A673 (cell line): ENCODE measurements at regions not wholly inside any gene's neighbourhood (a gene's known extent, or its start where the extent isn't known, plus 50 kb on each side); places are given as distances from the start of the nearest gene placed in this dataset.

Source experiments
- BruUV-seq: library from RNA; stranded (reverse); fragments of 400-500 nt; replicated peaks from 2 replicates; lab custom pipeline; 2021; lab: Mats Ljungman, UMichigan
- CTCF ChIA-PET: fragments of 300-600 bp; sonication (Branson Sonifier 250); formaldehyde crosslinking; loops from one replicate; lab custom pipeline; 2022; ENCODE audit warnings: antibody characterized with exemption; lab: Charles Lee
- POLR2A ChIA-PET: fragments of 300-600 bp; sonication (Branson Sonifier 250); formaldehyde crosslinking; loops from one replicate; lab custom pipeline; 2022; ENCODE audit warnings: antibody characterized with exemption; ENCODE audit not compliant: low non-redundant PET; lab: Charles Lee
- DNase-seq: peaks from one replicate; pipeline ENCODE4 v3.0.0-alpha.2; 2015; ENCODE audit warnings: low spot score
- H3K27ac ChIP-seq: fragments of 200-600 bp; sonication (generic); 2 replicates; pipeline ENCODE4 v1.5.1; 2016; ENCODE audit warnings: mixed run types, low read depth, mild to moderate bottlenecking, mixed read lengths, antibody characterized with exemption, low read length; ENCODE audit not compliant: poor library complexity, severe bottlenecking
- H3K27me3 ChIP-seq: fragments of 200-600 bp; sonication (generic); replicated peaks from 2 replicates; pipeline ENCODE4 v1.6.1; 2017; ENCODE audit warnings: mixed run types, low read depth, mild to moderate bottlenecking, mixed read lengths, antibody characterized with exemption, low read length; ENCODE audit not compliant: insufficient read depth, poor library complexity
- H3K36me3 ChIP-seq: fragments of 200-600 bp; sonication (generic); 2 replicates; pipeline ENCODE4 v1.6.1; 2016; ENCODE audit warnings: mixed run types, mild to moderate bottlenecking, mixed read lengths, antibody characterized with exemption, low read length; ENCODE audit not compliant: insufficient read depth, poor library complexity, severe bottlenecking
- H3K4me1 ChIP-seq: fragments of 200-600 bp; sonication (generic); 2 replicates; pipeline ENCODE4 v1.6.1; 2017; ENCODE audit warnings: mixed run types, mild to moderate bottlenecking, mixed read lengths, antibody characterized with exemption, low read length; ENCODE audit not compliant: insufficient read depth, poor library complexity, severe bottlenecking
- H3K4me3 ChIP-seq: fragments of 200-600 bp; sonication (generic); 2 replicates; pipeline ENCODE4 v1.5.1; 2016; ENCODE audit warnings: low read depth, mixed run types, mild to moderate bottlenecking, mixed read lengths, low read length; ENCODE audit not compliant: poor library complexity, severe bottlenecking
- H3K9me3 ChIP-seq: fragments of 200-600 bp; sonication (generic); 2 replicates; pipeline ENCODE4 v1.6.1; 2016; ENCODE audit warnings: mixed run types, low read depth, mild to moderate bottlenecking, mixed read lengths, antibody characterized with exemption, low read length; ENCODE audit not compliant: poor library complexity, severe bottlenecking
- EZH2 ChIP-seq: fragments of 200-600 bp; sonication (generic); IDR thresholded peaks from 2 replicates; pipeline ENCODE4 v1.6.1; 2017; ENCODE audit warnings: borderline replicate concordance, low read depth, mild to moderate bottlenecking, mixed read lengths, antibody characterized with exemption, low read length; ENCODE audit not compliant: poor library complexity, severe bottlenecking
- intact Hi-C: fragments of 100-400 bp; cut with micrococcal nuclease; formaldehyde crosslinking; loops from one replicate; pipeline ENCODE4 v1.10.0; 2022; ENCODE audit not compliant: unreplicated experiment
- TF ChIP-seq, protein P1 (sequence below): fragments of 300-800, 200-600 bp; sonication (generic); conservative IDR thresholded peaks from 2 replicates; pipeline ENCODE4 v1.5.1; 2017; ENCODE audit warnings: low read depth, mild to moderate bottlenecking, antibody characterized with exemption, low read length, moderate library complexity, mixed read lengths

DNA sequence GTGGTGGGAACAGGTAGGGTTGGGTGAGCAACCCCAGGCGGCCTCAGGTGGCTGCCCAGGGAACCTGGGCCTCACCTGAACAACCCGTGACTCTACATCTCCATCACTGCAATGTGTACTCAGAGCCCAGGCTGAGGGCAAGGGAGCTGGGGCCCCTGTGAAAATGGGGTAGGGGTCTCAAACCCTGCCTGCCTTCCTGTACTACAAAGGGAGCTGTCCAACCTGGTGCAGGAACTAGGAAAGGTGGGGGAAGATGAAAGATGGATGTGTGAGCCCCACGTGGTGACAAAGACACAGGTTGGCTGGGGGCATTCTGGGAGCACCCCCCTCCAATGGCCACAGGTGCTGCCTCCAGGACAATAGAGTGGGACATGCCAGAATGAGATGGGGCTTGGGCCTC is 62.1 kb upstream of the SLC2A12 start:
- Histone ChIP-seq H3K4me1 (no peaks in the 10 kb centered on the region), H3K27me3 (no peaks in the 10 kb centered on the region), H3K27ac (no peak overlapping the region), H3K4me3 (no peak overlapping the region), H3K9me3 (no peaks in the 10 kb centered on the region), H3K36me3 (no peaks in the 10 kb centered on the region)
- no peak for DNase-seq
- ChIA-PET POLR2A (interaction anchor here (0.6 kb wide), 1 partner anchor 769 kb away, joined by 10 read pairs; no protein-coding TSS in a partner anchor), CTCF (no interaction called here)
- no peak for TF ChIP-seq EZH2
- TF ChIP-seq, protein P1, sequence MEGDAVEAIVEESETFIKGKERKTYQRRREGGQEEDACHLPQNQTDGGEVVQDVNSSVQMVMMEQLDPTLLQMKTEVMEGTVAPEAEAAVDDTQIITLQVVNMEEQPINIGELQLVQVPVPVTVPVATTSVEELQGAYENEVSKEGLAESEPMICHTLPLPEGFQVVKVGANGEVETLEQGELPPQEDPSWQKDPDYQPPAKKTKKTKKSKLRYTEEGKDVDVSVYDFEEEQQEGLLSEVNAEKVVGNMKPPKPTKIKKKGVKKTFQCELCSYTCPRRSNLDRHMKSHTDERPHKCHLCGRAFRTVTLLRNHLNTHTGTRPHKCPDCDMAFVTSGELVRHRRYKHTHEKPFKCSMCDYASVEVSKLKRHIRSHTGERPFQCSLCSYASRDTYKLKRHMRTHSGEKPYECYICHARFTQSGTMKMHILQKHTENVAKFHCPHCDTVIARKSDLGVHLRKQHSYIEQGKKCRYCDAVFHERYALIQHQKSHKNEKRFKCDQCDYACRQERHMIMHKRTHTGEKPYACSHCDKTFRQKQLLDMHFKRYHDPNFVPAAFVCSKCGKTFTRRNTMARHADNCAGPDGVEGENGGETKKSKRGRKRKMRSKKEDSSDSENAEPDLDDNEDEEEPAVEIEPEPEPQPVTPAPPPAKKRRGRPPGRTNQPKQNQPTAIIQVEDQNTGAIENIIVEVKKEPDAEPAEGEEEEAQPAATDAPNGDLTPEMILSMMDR, result no peak
- intact Hi-C loops, result loop anchor here (5.0 kb wide), 2 partner anchors 708 to 828 kb away; no protein-coding TSS in a partner anchor
- no TSS peak for BruUV-seq

GRCh38 chr6:134111726-134112125 is 59.3 kb upstream of the SLC2A12 start:
- no peaks in the 10 kb centered on the region for H3K27me3 ChIP-seq
- no peak for DNase-seq
- TF ChIP-seq EZH2, result no peak
- TF ChIP-seq, protein P1, result no peak
- no peaks in the 10 kb centered on the region for H3K36me3 ChIP-seq
- ChIA-PET CTCF (interaction anchor here (0.6 to 1.2 kb wide), 5 partner anchors 188 to 1721 kb away, joined by 3 to 10 read pairs (median 4); no protein-coding TSS in a partner anchor), POLR2A (no interaction called here)
- no TSS peak for BruUV-seq
- intact Hi-C loops, result loop anchor here (1.0 to 5.0 kb wide), 3 partner anchors 711 to 831 kb away; no protein-coding TSS in a partner anchor
- no peaks in the 10 kb centered on the region for H3K9me3 ChIP-seq
- H3K27ac ChIP-seq, result no peak overlapping the region
- no peaks in the 10 kb centered on the region for H3K4me1 ChIP-seq
- no peak overlapping the region for H3K4me3 ChIP-seq

DNA sequence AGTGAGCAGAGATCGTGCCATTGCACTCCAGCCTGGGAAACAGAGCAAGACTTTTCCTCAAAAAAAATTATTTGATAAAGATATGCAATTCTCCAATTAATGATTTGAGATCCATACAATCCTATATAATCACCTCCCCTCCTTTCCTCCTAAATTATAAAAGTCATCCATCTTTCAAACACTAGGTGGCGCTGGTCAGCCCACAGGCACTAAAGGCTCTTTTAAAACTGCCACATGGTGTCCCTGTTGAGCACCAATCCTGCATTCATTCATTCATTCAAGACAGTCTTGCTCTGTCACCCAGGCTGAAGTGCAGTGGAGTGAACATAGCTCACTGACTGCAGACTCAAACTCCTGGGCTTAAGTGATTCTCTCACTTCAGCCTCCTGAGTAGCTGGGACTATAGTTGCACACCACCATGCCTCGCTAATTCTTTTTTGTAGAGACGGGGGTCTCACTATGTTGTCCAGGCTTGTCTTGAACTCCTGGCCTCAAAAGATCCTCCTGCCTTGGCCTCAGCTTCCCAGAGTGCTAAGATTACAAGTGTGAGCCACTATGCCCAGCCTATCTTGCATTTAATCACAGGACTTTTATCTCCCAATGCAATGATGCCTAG is 58.7 kb upstream of the SLC2A12 start:
- no peak for TF ChIP-seq EZH2
- TF ChIP-seq, protein P1, result peak; percentile 97
- Histone ChIP-seq H3K36me3 (no peaks in the 10 kb centered on the region), H3K27me3 (no peaks in the 10 kb centered on the region), H3K9me3 (no peaks in the 10 kb centered on the region), H3K4me1 (no peaks in the 10 kb centered on the region), H3K27ac (no peak overlapping the region), H3K4me3 (no peak overlapping the region)
- intact Hi-C loops, result loop anchor here (1.0 to 5.0 kb wide), 3 partner anchors 711 to 831 kb away; no protein-coding TSS in a partner anchor
- CTCF ChIA-PET, result interaction anchor here (0.6 to 1.2 kb wide), 5 partner anchors 188 to 1722 kb away, joined by 3 to 10 read pairs (median 4); no protein-coding TSS in a partner anchor
- peak; percentile 89 for DNase-seq
- BruUV-seq, result no TSS peak
- POLR2A ChIA-PET, result no interaction called here
